Muscle layer of duodenum (tissue), 2 donors: ENCODE measurements at regions not wholly inside any gene's neighbourhood (a gene's known extent, or its start where the extent isn't known, plus 50 kb on each side); places are given as distances from the start of the nearest gene placed in this dataset.

Experiments
- H3K27ac ChIP-seq: one replicate; pipeline ENCODE4 v1.7.0; 2013; ENCODE audit warnings: mild to moderate bottlenecking, low read length
- H3K27me3 ChIP-seq: one replicate; pipeline ENCODE4 v1.7.0; 2013; ENCODE audit warnings: low read depth, mild to moderate bottlenecking, control low read depth, low read length
- H3K36me3 ChIP-seq, 2 donors: one replicate each; pipeline ENCODE4 v1.7.0; 2013; ENCODE audit warnings: low read length in 2 of 2, control low read depth in 1 of 2, mild to moderate bottlenecking in 1 of 2; ENCODE audit not compliant: insufficient read depth in 2 of 2, control insufficient read depth in 1 of 2
- H3K4me1 ChIP-seq, 2 donors: one replicate each; pipeline ENCODE4 v1.7.0; 2013; ENCODE audit warnings: low read length in 2 of 2, mild to moderate bottlenecking in 2 of 2, control low read depth in 1 of 2, moderate library complexity in 1 of 2; ENCODE audit not compliant: insufficient read depth in 2 of 2, control insufficient read depth in 1 of 2
- H3K4me3 ChIP-seq, 2 donors: one replicate each; pipeline ENCODE4 v1.7.0; 2013; ENCODE audit warnings: low read length in 2 of 2, low read depth in 1 of 2, mild to moderate bottlenecking in 1 of 2
- H3K9me3 ChIP-seq, 2 donors: one replicate each; pipeline ENCODE4 v1.7.0; 2013; ENCODE audit warnings: low read length in 2 of 2, control low read depth in 1 of 2, mild to moderate bottlenecking in 1 of 2; ENCODE audit not compliant: control insufficient read depth in 1 of 2
- donor health status: healthy.

DNA sequence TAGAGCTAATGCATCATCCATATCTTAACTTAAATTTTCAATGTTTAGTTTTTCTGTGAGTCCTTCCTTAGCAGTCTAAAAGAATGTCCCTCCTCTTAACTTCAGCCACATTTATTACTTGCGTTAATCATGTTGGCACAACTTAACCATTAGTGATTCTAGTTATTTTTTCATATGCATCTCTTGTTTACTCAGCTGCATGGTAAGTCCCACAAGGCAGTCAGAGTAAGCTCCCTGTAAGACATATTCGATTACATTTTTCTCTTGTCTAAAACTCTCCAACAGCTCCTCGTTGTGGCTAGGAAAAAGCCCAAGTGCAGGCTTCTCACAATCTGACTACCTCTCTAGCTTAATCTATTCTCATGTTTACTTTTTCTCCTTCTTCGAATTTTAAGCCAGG is 2045.3 kb upstream of the PIK3C3 start:
- H3K36me3 ChIP-seq, result no peaks in the 10 kb centered on the region
- H3K4me1 ChIP-seq, result no peaks in the 10 kb centered on the region
- H3K27me3 ChIP-seq, result no peaks in the 10 kb centered on the region
- no peak overlapping the region for H3K4me3 ChIP-seq
- H3K27ac ChIP-seq, result no peak overlapping the region
- no peaks in the 10 kb centered on the region for H3K9me3 ChIP-seq

- H3K27me3 ChIP-seq, result no peaks in the 10 kb centered on the region
- H3K4me1 ChIP-seq, result no peaks in the 10 kb centered on the region
- H3K9me3 ChIP-seq, result no peaks in the 10 kb centered on the region
- no peak overlapping the region for H3K27ac ChIP-seq
- no peak overlapping the region for H3K4me3 ChIP-seq
- no peaks in the 10 kb centered on the region for H3K36me3 ChIP-seq
These were observed 2068.9 kb upstream of the PIK3C3 start for GRCh38 chr18:39886136-39886535.

- H3K4me1 ChIP-seq, result no peaks in the 10 kb centered on the region
- no peak overlapping the region for H3K4me3 ChIP-seq
- H3K9me3 ChIP-seq, result no peaks in the 10 kb centered on the region
- H3K27ac ChIP-seq, result no peak overlapping the region
- H3K27me3 ChIP-seq, result no peaks in the 10 kb centered on the region
- H3K36me3 ChIP-seq, result no peaks in the 10 kb centered on the region
These were observed 2082.4 kb upstream of the PIK3C3 start for GRCh38 chr18:39872651-39873050.

DNA sequence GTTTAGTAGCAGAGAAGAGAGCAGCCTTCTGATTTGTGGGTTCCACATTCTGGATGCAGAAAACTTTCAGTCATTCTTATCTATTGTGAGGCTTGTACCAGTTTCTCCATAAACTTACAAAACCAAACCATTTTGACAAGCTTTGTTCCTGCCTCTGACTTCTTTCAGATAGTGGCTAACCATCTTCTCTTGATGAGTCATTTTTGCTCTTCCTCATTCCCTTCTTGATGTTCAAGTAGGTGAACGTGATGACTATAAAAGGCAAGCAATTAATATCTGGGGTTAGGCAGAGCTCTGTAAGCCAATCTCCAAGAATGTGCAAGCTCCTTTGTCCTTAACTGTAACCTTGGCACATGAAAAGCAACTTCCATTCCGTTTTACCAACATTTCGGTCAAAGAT is 2083.1 kb upstream of the PIK3C3 start:
- H3K4me3 ChIP-seq, result no peak overlapping the region
- no peaks in the 10 kb centered on the region for H3K4me1 ChIP-seq
- no peak overlapping the region for H3K27ac ChIP-seq
- no peaks in the 10 kb centered on the region for H3K27me3 ChIP-seq
- no peaks in the 10 kb centered on the region for H3K36me3 ChIP-seq
- H3K9me3 ChIP-seq, result no peaks in the 10 kb centered on the region

DNA sequence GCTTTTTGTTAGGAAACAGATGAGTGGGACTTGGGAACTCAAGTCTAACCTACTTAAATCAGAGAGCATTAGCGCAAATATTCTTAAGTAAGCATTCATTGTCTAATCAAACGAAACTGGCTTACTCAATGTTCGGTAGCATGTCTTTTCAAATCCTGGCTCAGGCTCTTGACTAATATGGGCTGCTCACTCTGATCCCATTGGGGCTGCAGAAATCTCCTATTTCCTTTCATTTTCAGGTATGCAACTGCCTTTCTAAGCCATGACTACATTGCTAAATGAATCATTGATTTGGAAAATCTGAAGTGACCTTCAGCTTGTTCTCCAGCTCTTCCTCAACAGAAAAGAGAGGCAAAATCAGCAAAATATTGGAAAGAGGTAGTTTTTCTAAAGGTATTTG is 2084.4 kb upstream of the PIK3C3 start:
- Histone ChIP-seq H3K27ac (no peak overlapping the region), H3K4me1 (no peaks in the 10 kb centered on the region), H3K9me3 (no peaks in the 10 kb centered on the region), H3K27me3 (no peaks in the 10 kb centered on the region), H3K4me3 (no peak overlapping the region), H3K36me3 (no peaks in the 10 kb centered on the region)

DNA sequence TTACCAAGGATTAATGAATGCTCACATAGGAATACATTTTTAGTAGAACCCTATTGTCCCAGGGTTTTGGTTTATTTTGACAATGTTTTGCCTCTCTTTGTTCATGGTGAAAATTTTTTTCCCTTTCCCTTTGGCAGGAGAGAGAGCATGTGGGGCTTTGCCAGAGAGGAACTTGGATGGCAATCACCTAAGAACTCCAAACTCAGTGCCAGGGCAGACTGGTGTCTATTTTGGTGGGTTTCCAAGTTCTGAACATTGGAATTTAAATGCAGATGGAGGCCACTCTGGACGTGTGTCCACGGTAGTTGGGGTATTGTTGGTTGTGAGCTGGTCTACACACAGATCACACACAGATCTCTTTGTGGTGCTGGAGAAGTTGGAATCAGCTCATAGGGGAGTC is 2091.1 kb upstream of the PIK3C3 start:
- Histone ChIP-seq H3K27me3 (no peaks in the 10 kb centered on the region), H3K9me3 (no peaks in the 10 kb centered on the region), H3K4me3 (no peak overlapping the region), H3K36me3 (no peaks in the 10 kb centered on the region), H3K27ac (no peak overlapping the region), H3K4me1 (no peaks in the 10 kb centered on the region)

DNA sequence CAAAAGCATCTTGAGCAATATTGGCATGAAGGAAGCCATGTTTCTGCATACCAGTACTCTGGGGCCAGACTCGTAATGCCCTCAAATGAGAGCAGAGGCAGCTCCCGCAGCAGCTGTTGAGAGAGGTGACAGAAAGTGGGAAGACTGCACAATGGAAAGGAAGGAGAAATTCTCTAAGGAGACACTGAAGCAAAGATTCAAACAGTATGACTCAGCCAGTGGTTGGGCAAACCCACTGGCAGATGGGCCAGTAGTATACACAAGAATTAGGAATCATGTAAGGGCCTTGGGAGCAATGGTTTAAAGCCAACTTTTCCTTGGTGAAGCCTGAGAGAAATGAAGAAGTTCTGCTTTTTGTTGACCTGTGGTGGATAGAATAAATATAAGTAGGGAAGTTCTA is 2092.7 kb upstream of the PIK3C3 start:
- H3K27me3 ChIP-seq, result no peaks in the 10 kb centered on the region

DNA sequence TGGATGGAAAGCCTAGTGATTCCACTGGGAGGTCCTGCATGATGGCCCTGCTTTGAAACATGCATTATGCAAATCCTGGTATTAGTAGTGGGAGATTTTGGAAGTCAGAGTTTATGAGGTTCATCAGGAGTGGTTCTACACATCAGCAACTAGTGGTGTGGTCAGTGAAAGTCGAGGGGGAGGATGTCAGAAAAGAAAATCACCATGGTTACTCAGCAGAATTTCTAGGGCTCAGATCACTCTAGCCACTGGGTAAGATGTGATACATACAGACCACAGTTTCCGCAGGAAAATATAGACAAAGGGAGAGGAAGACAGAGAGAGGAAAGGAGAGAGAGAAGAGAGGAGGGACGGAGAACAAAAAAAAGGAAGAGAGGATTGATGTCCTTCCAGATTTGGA is 2100.7 kb upstream of the PIK3C3 start:
- H3K27ac ChIP-seq, result no peak overlapping the region
- no peak overlapping the region for H3K4me3 ChIP-seq
- H3K36me3 ChIP-seq, result no peaks in the 10 kb centered on the region
- H3K9me3 ChIP-seq, result no peaks in the 10 kb centered on the region
- H3K4me1 ChIP-seq, result no peaks in the 10 kb centered on the region
- H3K27me3 ChIP-seq, result no peaks in the 10 kb centered on the region

More for the DNA sequence above, 2092.7 kb upstream of the PIK3C3 start:
- Histone ChIP-seq H3K4me3 (no peak overlapping the region), H3K36me3 (no peaks in the 10 kb centered on the region), H3K4me1 (no peaks in the 10 kb centered on the region), H3K27ac (no peak overlapping the region), H3K9me3 (no peaks in the 10 kb centered on the region)

DNA sequence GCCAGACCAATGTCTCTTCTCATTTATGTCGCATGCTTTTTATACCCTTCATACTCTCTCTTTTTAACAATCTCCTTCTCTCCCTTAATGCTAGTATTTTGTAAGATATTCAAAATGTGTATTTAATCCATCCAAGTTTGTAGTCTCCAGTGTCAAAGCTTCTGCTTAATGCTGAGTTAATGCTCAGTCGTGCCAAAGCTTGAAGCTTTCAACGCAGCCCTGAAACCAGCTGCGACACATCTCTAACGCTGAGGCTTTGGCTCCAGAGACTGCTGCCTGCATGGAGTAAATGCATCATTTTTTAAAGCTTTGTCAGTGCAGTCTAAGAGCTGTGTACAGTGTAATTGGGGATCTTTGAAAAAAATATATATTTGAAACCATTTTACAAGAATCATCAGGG is 2108.8 kb upstream of the PIK3C3 start:
- Histone ChIP-seq H3K9me3 (no peaks in the 10 kb centered on the region), H3K27me3 (no peaks in the 10 kb centered on the region), H3K36me3 (no peaks in the 10 kb centered on the region), H3K4me3 (no peak overlapping the region), H3K4me1 (peaks cover 0 to 4% of the 10 kb centered on the region in 2 donors), H3K27ac (no peak overlapping the region)

- H3K27ac ChIP-seq, result no peak overlapping the region
- peaks cover 0 to 10% of the 10 kb centered on the region in 2 donors for H3K4me1 ChIP-seq
- H3K9me3 ChIP-seq, result no peaks in the 10 kb centered on the region
- H3K36me3 ChIP-seq, result no peaks in the 10 kb centered on the region
- no peaks in the 10 kb centered on the region for H3K27me3 ChIP-seq
- H3K4me3 ChIP-seq, result no peak overlapping the region
These were observed 2109.4 kb upstream of the PIK3C3 start for GRCh38 chr18:39845631-39846030.

DNA sequence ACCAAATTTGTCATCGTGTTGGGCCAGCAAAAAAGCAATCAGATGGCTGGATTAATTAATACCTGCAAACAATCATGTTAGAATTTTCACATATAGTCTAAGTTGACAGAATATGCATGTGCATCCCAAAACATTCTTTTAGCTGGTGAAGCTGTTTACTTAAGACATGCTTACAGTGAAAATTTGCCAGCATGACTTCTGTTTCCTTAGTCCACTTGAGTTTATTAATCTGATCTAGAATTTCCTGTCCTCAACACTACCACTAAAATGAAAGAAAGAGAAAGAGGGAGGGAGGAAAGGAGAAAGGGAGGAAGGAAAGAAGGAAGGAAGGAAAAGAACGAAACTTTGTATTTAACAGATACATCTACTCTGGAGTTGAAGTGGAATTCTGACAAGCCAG is 2109.9 kb upstream of the PIK3C3 start:
- Histone ChIP-seq H3K9me3 (no peaks in the 10 kb centered on the region), H3K4me3 (no peak overlapping the region), H3K27ac (no peak overlapping the region), H3K4me1 (peaks cover 0 to 12% of the 10 kb centered on the region in 2 donors), H3K27me3 (no peaks in the 10 kb centered on the region), H3K36me3 (no peaks in the 10 kb centered on the region)

DNA sequence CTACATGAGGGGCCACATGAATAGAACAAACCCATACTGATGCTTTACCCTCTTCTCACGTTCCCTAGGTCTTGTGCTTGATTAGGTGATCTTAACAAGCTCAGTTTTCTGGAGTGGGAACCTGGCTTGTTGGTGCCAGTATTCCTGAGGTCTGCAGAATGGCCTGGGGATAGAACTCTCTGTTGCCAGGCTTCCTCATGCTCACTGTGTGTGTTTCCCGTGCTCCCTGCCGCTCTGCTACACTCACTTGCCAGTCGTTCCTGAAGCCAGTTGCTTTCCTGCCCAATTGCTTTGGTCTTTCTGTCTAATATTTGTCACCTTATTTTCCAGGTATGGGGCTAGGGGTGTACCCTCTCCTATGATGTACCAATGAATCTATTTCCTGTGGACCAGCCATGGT is 2111.5 kb upstream of the PIK3C3 start:
- Histone ChIP-seq H3K27ac (no peak overlapping the region), H3K4me1 (peaks cover 0 to 12% of the 10 kb centered on the region in 2 donors)

More for the DNA sequence above, 2111.5 kb upstream of the PIK3C3 start:
- Histone ChIP-seq H3K4me3 (no peak overlapping the region), H3K36me3 (no peaks in the 10 kb centered on the region), H3K27me3 (no peaks in the 10 kb centered on the region), H3K9me3 (no peaks in the 10 kb centered on the region)
